ENCODE measurements at regions not wholly inside any gene's neighbourhood (a gene's known extent, or its start where the extent isn't known, plus 50 kb on each side); places are given as distances from the start of the nearest gene placed in this dataset.
A peak's percentile ranks its signal among the peaks of the same experiment; 100 is the strongest.

DNA sequence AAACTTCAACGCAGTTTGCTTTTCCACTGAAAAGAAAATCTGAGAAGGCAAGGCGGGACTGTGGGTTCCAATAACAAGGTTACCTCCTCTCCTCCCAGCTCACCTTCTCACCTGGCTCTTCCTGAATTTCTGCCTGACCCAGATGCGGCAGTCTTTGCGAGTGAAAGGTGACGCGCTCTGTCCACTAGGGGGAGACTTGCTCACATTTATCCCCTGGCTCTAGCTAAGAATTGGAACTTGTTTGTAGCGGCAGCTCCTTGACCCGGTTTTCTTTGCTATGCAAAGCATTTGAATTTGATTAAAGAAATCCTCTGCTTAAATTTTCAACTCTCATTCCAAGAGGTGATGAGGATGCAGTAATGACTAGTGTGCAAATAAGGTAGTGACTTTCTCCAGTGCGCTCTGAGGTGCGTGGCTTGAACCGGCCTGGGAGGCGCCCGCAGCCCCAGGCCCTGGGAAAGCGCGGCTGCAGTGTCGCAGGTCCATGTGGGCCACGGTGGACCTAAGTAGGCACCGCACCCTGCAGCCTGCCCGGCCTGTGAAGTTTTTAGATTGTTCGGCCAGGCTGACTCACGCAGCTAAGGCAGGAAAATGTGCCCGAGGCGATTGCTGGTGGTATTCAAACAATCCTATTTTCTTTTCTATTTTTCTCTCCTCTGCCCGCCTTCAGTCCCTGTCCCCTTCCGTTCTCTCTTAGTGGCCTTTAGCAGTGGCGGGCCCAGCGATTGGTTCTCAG lies 336.9 kb upstream of the NPSR1 start:
- H3K4me3 ChIP-seq (replicated peaks in 1 of 2; ENCODE audit: low read depth in 2 of 2, low read length in 2 of 2) = no peak overlapping the region
- peak; percentile 79 to 80 for DNase-seq (ENCODE audit: low read depth in 2 of 2)
- TF ChIP-seq, protein P1, sequence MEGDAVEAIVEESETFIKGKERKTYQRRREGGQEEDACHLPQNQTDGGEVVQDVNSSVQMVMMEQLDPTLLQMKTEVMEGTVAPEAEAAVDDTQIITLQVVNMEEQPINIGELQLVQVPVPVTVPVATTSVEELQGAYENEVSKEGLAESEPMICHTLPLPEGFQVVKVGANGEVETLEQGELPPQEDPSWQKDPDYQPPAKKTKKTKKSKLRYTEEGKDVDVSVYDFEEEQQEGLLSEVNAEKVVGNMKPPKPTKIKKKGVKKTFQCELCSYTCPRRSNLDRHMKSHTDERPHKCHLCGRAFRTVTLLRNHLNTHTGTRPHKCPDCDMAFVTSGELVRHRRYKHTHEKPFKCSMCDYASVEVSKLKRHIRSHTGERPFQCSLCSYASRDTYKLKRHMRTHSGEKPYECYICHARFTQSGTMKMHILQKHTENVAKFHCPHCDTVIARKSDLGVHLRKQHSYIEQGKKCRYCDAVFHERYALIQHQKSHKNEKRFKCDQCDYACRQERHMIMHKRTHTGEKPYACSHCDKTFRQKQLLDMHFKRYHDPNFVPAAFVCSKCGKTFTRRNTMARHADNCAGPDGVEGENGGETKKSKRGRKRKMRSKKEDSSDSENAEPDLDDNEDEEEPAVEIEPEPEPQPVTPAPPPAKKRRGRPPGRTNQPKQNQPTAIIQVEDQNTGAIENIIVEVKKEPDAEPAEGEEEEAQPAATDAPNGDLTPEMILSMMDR (IDR thresholded peaks at IDR 0.05; ENCODE audit: low read depth, low read length) = peak; percentile 83

DNA sequence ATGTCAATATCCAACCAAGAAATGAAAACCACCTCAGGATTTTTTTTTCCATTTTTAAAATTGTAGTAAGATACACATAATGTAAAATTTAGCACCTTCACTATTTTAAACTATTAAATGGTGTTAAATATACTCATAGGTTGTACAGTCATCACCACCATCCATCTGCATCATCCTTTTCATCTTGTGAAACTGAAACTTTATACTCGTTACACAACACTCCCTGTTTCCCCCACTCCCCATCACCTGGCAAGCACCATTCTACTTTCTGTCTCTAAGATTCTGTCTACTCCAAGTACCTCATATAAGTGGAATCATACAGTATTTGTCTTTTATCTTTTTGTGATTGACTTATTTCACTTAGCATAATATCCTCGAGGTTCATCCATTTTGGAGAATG lies 335.2 kb upstream of the NPSR1 start:
- H3K4me3 ChIP-seq (replicated peaks in 1 of 2; ENCODE audit: low read depth in 2 of 2, low read length in 2 of 2) = no peak overlapping the region
- TF ChIP-seq, protein P1 (IDR thresholded peaks at IDR 0.05; ENCODE audit: low read depth, low read length) = no peak
- DNase-seq (ENCODE audit: low read depth in 2 of 2) = no peak

DNA sequence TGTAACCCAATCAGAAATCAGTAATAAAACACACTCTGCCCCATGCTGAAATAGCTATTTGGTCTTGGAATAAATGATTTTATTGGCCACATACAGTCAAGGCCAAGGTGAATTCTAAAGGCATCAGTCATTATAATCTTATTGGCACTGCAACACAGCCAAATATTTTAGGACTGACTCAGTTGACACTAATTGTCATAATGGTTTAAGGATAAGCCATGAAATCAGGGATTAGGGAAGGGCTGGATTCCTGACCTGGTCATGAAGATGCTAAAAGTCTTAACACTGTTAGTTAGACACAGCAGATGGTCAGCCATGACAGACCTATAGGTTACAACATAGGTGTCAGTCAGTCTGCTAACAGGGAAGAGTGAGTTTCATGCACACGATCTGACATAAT lies 330.3 kb upstream of the NPSR1 start:
- DNase-seq (ENCODE audit: low read depth in 2 of 2) = peak in 1 of 2 donors; percentile 24
- H3K4me3 ChIP-seq (replicated peaks in 1 of 2; ENCODE audit: low read depth in 2 of 2, low read length in 2 of 2) = no peak overlapping the region
- TF ChIP-seq, protein P1 (IDR thresholded peaks at IDR 0.05; ENCODE audit: low read depth, low read length) = no peak

DNA sequence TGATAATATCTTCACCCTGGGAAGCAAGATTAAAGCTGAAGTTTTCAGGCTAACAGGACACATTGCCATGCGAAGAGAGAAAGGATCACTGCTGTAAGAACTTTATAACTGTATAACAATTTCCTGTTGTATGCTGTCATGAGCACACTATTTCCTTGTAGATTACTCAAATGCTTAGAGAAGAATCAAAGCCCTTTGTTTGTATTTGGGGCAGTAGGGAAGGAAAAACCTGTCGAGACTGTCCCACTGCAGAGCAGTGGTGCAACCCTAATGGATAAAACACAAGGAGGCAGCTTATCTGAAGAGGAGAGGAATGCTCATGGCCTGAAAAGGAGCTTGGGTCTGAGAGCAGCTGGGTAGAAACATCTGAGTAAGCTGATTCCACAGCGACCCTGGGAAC lies 327.7 kb upstream of the NPSR1 start:
- H3K4me3 ChIP-seq (replicated peaks in 1 of 2; ENCODE audit: low read depth in 2 of 2, low read length in 2 of 2) = no peak overlapping the region
- TF ChIP-seq, protein P1 (IDR thresholded peaks at IDR 0.05; ENCODE audit: low read depth, low read length) = no peak

DNA sequence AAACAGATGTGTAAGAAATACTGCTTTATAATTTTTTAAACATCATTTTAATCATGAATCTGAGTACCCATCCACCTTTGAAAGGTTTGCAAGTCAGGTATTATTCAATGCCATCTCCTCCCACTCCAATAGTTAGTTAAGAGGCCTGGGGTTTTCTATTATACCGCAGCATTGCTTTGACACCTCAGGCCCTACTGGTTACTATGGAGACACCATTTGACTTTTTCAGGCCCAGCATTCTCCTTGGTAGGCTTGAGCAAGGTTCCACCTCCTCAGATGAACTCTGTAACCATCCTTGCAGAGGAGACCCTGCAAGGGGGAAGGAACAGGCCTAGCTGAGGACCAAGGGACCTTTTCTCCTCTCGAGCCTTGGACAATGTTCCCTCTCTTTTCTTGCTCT lies 326.9 kb upstream of the NPSR1 start:
- no peak for DNase-seq (ENCODE audit: low read depth in 2 of 2)
- H3K4me3 ChIP-seq (replicated peaks in 1 of 2; ENCODE audit: low read depth in 2 of 2, low read length in 2 of 2) = no peak overlapping the region
- TF ChIP-seq, protein P1 (IDR thresholded peaks at IDR 0.05; ENCODE audit: low read depth, low read length) = no peak

More for the DNA sequence above, 327.7 kb upstream of the NPSR1 start:
- DNase-seq (ENCODE audit: low read depth in 2 of 2) = no peak

DNA sequence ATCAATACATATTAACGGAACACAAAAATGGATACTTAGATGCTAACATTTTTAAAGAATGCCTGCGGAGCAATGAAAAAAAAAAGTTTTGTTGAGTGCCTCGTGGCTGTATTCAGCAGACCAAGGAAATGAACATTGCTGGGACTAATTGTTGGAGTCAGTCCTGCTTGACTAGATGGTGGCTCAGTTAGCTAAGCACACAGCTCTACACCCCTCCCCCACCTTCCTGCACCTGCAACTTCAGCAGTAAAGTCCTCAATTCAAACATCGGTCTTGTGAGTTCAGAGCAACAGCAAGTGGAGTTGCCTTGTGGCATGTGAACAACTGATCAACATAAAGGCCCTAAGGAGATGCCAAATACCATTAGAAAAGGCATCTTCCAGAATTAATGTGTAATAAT lies 326.0 kb upstream of the NPSR1 start:
- H3K4me3 ChIP-seq (replicated peaks in 1 of 2; ENCODE audit: low read depth in 2 of 2, low read length in 2 of 2) = no peak overlapping the region
- DNase-seq (ENCODE audit: low read depth in 2 of 2) = no peak
- TF ChIP-seq, protein P1 (IDR thresholded peaks at IDR 0.05; ENCODE audit: low read depth, low read length) = no peak

DNA sequence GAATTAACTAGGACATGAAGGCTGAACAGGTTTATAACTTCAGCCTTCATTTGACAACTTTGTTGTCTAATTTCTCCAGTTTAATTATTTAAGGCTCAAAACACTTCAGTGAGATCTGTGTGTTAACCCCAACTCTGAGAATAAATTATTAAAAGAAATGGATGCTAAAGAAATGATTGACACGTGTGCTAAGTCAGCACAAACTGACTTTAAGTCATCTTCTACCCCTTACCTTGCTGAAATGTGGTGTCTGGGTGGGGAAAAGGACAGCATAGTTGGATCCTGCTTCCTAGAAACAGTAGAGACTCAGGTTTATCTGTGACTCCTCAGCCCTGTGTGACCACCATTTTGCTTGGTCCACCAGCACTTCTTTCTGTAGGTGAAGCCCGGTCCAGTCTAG lies 324.8 kb upstream of the NPSR1 start:
- DNase-seq (ENCODE audit: low read depth in 2 of 2) = no peak
- H3K4me3 ChIP-seq (replicated peaks in 1 of 2; ENCODE audit: low read depth in 2 of 2, low read length in 2 of 2) = no peak overlapping the region
- TF ChIP-seq, protein P1 (IDR thresholded peaks at IDR 0.05; ENCODE audit: low read depth, low read length) = no peak

Measured in cardiac fibroblast (primary cell).